ENCODE measurements at regions not wholly inside any gene's neighbourhood (a gene's known extent, or its start where the extent isn't known, plus 50 kb on each side); places are given as distances from the start of the nearest gene placed in this dataset.

DNA sequence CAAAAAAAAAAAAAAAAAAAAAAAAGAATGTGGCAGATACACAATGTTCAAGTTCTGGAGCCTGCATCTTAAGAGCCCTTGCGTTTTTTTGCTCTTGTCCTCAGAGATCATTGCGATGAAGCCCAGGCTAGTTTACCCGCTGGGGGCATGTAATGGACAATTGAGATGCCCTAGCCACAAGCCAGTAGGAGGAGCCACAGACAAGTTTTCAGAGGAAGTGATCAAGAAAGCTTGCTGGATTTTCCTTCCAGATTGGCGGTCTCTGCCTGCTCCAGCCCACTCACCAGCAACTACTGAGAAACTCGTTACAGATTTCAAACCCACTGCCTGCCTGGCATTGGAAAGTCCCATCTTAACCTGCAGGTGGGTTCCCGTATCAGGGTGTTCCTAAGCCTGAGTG is 192.1 kb upstream of the EOMES start:
- Histone ChIP-seq H3K36me3 (ENCODE audit: low read depth, low read length) (no peaks in the 10 kb centered on the region), H2AFZ (ENCODE audit: low read length) (no peak overlapping the region), H3K9me3 (ENCODE audit: low read length) (no peaks in the 10 kb centered on the region), H3K9me2 (replicated peaks; ENCODE audit: low read length) (no peaks in the 10 kb centered on the region), H4K20me1 (ENCODE audit: low read length) (no peaks in the 10 kb centered on the region), H3K4me2 (ENCODE audit: low read length) (no peak overlapping the region), H3K27ac (ENCODE audit: low read length) (no peak overlapping the region), H3K79me2 (ENCODE audit: low read length) (no peaks in the 10 kb centered on the region), H3K4me1 (ENCODE audit: insufficient read depth, low read length) (no peaks in the 10 kb centered on the region), H3K4me3 (ENCODE audit: low read length) (no peak overlapping the region), H3K9ac (ENCODE audit: low read length) (no peak overlapping the region), H3K27me3 (ENCODE audit: low read length) (no peaks in the 10 kb centered on the region), H3F3A (ENCODE audit: low read length, unreplicated experiment) (no peaks in the 10 kb centered on the region)
- ChIA-PET POLR2A (ENCODE audit: unreplicated experiment) (no interaction called here), CTCF (no interaction called here)
- peak; percentile 67; the same call in 1 of the 2 replicates for ATAC-seq
- BruUV-seq (replicated peaks): no TSS peak
- TF ChIP-seq, protein P1, sequence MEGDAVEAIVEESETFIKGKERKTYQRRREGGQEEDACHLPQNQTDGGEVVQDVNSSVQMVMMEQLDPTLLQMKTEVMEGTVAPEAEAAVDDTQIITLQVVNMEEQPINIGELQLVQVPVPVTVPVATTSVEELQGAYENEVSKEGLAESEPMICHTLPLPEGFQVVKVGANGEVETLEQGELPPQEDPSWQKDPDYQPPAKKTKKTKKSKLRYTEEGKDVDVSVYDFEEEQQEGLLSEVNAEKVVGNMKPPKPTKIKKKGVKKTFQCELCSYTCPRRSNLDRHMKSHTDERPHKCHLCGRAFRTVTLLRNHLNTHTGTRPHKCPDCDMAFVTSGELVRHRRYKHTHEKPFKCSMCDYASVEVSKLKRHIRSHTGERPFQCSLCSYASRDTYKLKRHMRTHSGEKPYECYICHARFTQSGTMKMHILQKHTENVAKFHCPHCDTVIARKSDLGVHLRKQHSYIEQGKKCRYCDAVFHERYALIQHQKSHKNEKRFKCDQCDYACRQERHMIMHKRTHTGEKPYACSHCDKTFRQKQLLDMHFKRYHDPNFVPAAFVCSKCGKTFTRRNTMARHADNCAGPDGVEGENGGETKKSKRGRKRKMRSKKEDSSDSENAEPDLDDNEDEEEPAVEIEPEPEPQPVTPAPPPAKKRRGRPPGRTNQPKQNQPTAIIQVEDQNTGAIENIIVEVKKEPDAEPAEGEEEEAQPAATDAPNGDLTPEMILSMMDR (conservative IDR thresholded peaks at IDR 0.05; ENCODE audit: low read depth, low read length): peak; percentile 47
- TF ChIP-seq EZH2phosphoT487 (IDR thresholded peaks at IDR 0.05; ENCODE audit: borderline replicate concordance, low read length): no peak
- peak; percentile 32 for DNase-seq
- intact Hi-C loops (cut with micrococcal nuclease): loop anchor here (10.0 kb wide), 1 partner anchor 371 kb away; no protein-coding TSS in a partner anchor

DNA sequence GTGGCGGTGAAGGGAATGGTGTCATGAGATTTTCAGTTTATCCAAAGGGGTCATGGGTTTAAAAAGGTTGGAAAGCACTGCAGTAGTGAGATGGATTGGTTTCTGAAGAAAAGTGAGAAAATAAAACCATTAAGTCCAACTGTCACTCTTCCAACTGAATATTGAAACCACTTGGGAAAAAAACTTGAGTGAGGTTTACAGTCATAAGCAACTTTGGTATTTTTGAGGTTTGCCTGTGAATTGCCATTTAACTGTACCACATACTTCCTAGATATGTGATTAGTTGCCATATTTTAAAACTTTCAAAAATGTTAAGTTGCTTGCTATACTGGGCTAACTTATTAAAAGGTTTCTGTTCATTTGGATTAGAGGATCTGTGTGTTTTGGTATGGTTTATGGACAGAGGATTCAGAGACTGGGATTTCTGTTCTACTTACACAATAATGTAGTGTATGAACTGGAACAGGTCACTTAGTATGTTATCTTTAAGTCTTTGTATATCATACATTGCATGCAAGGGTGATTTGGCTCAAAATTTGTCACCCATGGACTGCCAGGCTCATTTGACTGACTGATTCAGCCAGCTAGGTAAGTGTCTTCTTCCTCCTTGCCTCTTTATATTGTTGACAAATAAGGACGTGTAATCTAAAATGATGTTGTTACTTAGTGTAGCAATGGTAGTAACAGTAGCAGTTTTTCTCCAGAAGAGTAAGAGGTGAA is 201.4 kb upstream of the EOMES start:
- no peaks in the 10 kb centered on the region for H3K27me3 ChIP-seq (ENCODE audit: low read length)
- intact Hi-C loops (cut with micrococcal nuclease): no loop called here
- no peaks in the 10 kb centered on the region for H3K79me2 ChIP-seq (ENCODE audit: low read length)
- H3K4me3 ChIP-seq (ENCODE audit: low read length): no peak overlapping the region
- H3F3A ChIP-seq (ENCODE audit: low read length, unreplicated experiment): no peaks in the 10 kb centered on the region
- TF ChIP-seq EZH2 (IDR thresholded peaks at IDR 0.05; ENCODE audit: low read length, unreplicated experiment): no peak
- TF ChIP-seq, protein P1 (conservative IDR thresholded peaks at IDR 0.05; ENCODE audit: low read depth, low read length): no peak
- TF ChIP-seq EZH2phosphoT487 (IDR thresholded peaks at IDR 0.05; ENCODE audit: borderline replicate concordance, low read length): no peak
- ChIA-PET CTCF (no interaction called here), POLR2A (ENCODE audit: unreplicated experiment) (no interaction called here)
- no peak overlapping the region for H2AFZ ChIP-seq (ENCODE audit: low read length)
- H3K4me2 ChIP-seq (ENCODE audit: low read length): no peak overlapping the region
- H3K36me3 ChIP-seq (ENCODE audit: low read depth, low read length): no peaks in the 10 kb centered on the region
- no peak overlapping the region for H3K9ac ChIP-seq (ENCODE audit: low read length)
- no peaks in the 10 kb centered on the region for H3K9me2 ChIP-seq (replicated peaks; ENCODE audit: low read length)
- ATAC-seq: no peak
- DNase-seq: no peak
- H3K9me3 ChIP-seq (ENCODE audit: low read length): no peaks in the 10 kb centered on the region
- H3K4me1 ChIP-seq (ENCODE audit: insufficient read depth, low read length): no peaks in the 10 kb centered on the region
- no peaks in the 10 kb centered on the region for H4K20me1 ChIP-seq (ENCODE audit: low read length)
- no peak overlapping the region for H3K27ac ChIP-seq (ENCODE audit: low read length)
- BruUV-seq (replicated peaks): no TSS peak

DNA sequence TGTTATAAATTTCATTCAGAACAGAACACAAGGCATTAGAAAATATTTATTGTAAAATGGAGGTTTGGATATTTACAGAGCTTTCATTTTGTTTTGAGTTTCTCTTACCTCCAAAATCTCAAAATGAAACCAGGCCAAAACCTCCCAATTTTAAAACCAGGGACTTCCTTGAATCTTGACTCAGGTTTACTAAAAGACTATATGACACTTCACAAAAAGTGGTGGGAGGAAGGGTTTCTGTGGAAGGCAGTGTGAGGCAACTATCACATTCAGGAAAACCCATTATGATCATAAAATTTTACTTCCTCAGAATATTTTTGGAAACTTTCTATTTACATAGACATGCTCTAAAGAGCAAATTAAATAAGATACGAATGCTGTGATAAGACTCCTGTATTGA is 205.8 kb upstream of the EOMES start:
- H3K79me2 ChIP-seq (ENCODE audit: low read length): no peaks in the 10 kb centered on the region
- H3K27me3 ChIP-seq (ENCODE audit: low read length): peaks cover 5% of the 10 kb centered on the region; the same call in 1 of the 2 replicates
- intact Hi-C loops (cut with micrococcal nuclease): no loop called here
- no peaks in the 10 kb centered on the region for H3K9me2 ChIP-seq (replicated peaks; ENCODE audit: low read length)
- no peaks in the 10 kb centered on the region for H3K36me3 ChIP-seq (ENCODE audit: low read depth, low read length)
- no peaks in the 10 kb centered on the region for H3K4me1 ChIP-seq (ENCODE audit: insufficient read depth, low read length)
- ATAC-seq (no peak), DNase-seq (no peak)
- no TSS peak for BruUV-seq (replicated peaks)
- TF ChIP-seq EZH2 (IDR thresholded peaks at IDR 0.05; ENCODE audit: low read length, unreplicated experiment): no peak
- H4K20me1 ChIP-seq (ENCODE audit: low read length): no peaks in the 10 kb centered on the region
- no peaks in the 10 kb centered on the region for H3K9me3 ChIP-seq (ENCODE audit: low read length)
- no peak overlapping the region for H3K9ac ChIP-seq (ENCODE audit: low read length)
- no peak overlapping the region for H3K4me3 ChIP-seq (ENCODE audit: low read length)
- ChIA-PET CTCF (no interaction called here), POLR2A (ENCODE audit: unreplicated experiment) (interaction anchor here (0.6 kb wide), 1 partner anchor 112 kb away, joined by 4 read pairs; no protein-coding TSS in a partner anchor)
- no peak overlapping the region for H3K4me2 ChIP-seq (ENCODE audit: low read length)
- no peak overlapping the region for H3K27ac ChIP-seq (ENCODE audit: low read length)
- H3F3A ChIP-seq (ENCODE audit: low read length, unreplicated experiment): no peaks in the 10 kb centered on the region
- H2AFZ ChIP-seq (ENCODE audit: low read length): no peak overlapping the region

All from PC-3 (cell line).